Neutrophil (primary cell): ENCODE measurements at regions not wholly inside any gene's neighbourhood (a gene's known extent, or its start where the extent isn't known, plus 50 kb on each side); places are given as distances from the start of the nearest gene placed in this dataset.

Source experiments
- H3K27ac ChIP-seq: fragments of 200-600 bp; sonication (generic); 2 replicates; pipeline ENCODE4 v1.5.1; 2016; ENCODE audit warnings: mild to moderate bottlenecking, moderate library complexity
- H3K27me3 ChIP-seq: fragments of 200-600 bp; sonication (generic); 2 replicates; pipeline ENCODE4 v1.6.0; 2016; ENCODE audit warnings: mild to moderate bottlenecking
- H3K36me3 ChIP-seq: fragments of 200-600 bp; sonication (generic); 2 replicates; pipeline ENCODE4 v1.5.1; 2017
- H3K4me1 ChIP-seq, 2 experiments: fragments of 200-600 bp in 1 of 2; sonication (generic) in 1 of 2; 1 replicate in 1 of 2; 2 replicates in 1 of 2; pipeline versions ENCODE4 v1.5.1 to v1.6.1; 2013 to 2016; ENCODE audit warnings: low read depth in 1 of 2, low read length in 1 of 2, mild to moderate bottlenecking in 1 of 2, moderate library complexity in 1 of 2; ENCODE audit not compliant: control insufficient read depth in 1 of 2, insufficient read depth in 1 of 2
- H3K4me3 ChIP-seq, 2 experiments: fragments of 200-600 bp in 1 of 2; sonication (generic) in 1 of 2; 1 replicate in 1 of 2; 2 replicates in 1 of 2; pipeline ENCODE4 v1.5.1; 2013 to 2016; ENCODE audit warnings: low read depth in 1 of 2, low read length in 1 of 2, mild to moderate bottlenecking in 1 of 2, moderate library complexity in 1 of 2
- H3K9me3 ChIP-seq: fragments of 200-600 bp; sonication (generic); 2 replicates; pipeline ENCODE4 v1.5.1; 2016
- CTCF ChIP-seq: fragments of 200-600 bp; sonication (generic); IDR thresholded peaks from 2 replicates; pipeline ENCODE4 v1.5.1; 2016; ENCODE audit warnings: antibody characterized with exemption

GRCh38 chr4:57591073-57591472 lies 480.9 kb upstream of the IGFBP7 start:
- no peaks in the 10 kb centered on the region for H3K27me3 ChIP-seq
- H3K9me3 ChIP-seq: no peaks in the 10 kb centered on the region
- H3K27ac ChIP-seq: no peak overlapping the region
- TF ChIP-seq CTCF: no peak
- H3K4me1 ChIP-seq: no peaks in the 10 kb centered on the region
- no peaks in the 10 kb centered on the region for H3K36me3 ChIP-seq
- H3K4me3 ChIP-seq: no peak overlapping the region

GRCh38 chr4:57588557-57588956 lies 478.4 kb upstream of the IGFBP7 start:
- no peak for TF ChIP-seq CTCF
- Histone ChIP-seq H3K27me3 (no peaks in the 10 kb centered on the region), H3K4me3 (no peak overlapping the region), H3K36me3 (no peaks in the 10 kb centered on the region), H3K9me3 (no peaks in the 10 kb centered on the region), H3K27ac (no peak overlapping the region), H3K4me1 (no peaks in the 10 kb centered on the region)

- H3K27me3 ChIP-seq: no peaks in the 10 kb centered on the region
- TF ChIP-seq CTCF: no peak
These were observed 470.8 kb upstream of the IGFBP7 start for GRCh38 chr4:57580710-57581599.

GRCh38 chr4:57575426-57575825 lies 465.2 kb upstream of the IGFBP7 start:
- TF ChIP-seq CTCF: no peak
- Histone ChIP-seq H3K27ac (no peak overlapping the region), H3K27me3 (no peaks in the 10 kb centered on the region), H3K9me3 (no peaks in the 10 kb centered on the region), H3K4me3 (no peak overlapping the region), H3K4me1 (no peaks in the 10 kb centered on the region), H3K36me3 (no peaks in the 10 kb centered on the region)

More at GRCh38 chr4:57580710-57581599, 470.8 kb upstream of the IGFBP7 start:
- no peaks in the 10 kb centered on the region for H3K36me3 ChIP-seq
- H3K4me1 ChIP-seq: no peaks in the 10 kb centered on the region
- no peak overlapping the region for H3K4me3 ChIP-seq
- H3K27ac ChIP-seq: no peak overlapping the region
- no peaks in the 10 kb centered on the region for H3K9me3 ChIP-seq

- no peaks in the 10 kb centered on the region for H3K9me3 ChIP-seq
- no peak for TF ChIP-seq CTCF
- H3K4me1 ChIP-seq: no peaks in the 10 kb centered on the region
- H3K4me3 ChIP-seq: no peak overlapping the region
- H3K36me3 ChIP-seq: no peaks in the 10 kb centered on the region
- H3K27me3 ChIP-seq: no peaks in the 10 kb centered on the region
- H3K27ac ChIP-seq: no peak overlapping the region
These were observed 444.4 kb upstream of the IGFBP7 start for GRCh38 chr4:57554556-57555092.
